Panc1 (cell line): ENCODE measurements at regions not wholly inside any gene's neighbourhood (a gene's known extent, or its start where the extent isn't known, plus 50 kb on each side); places are given as distances from the start of the nearest gene placed in this dataset.

Experiments used
- ATAC-seq: fragments of 200-7000 bp; cut with Tn5 transposase; 2 replicates; pipeline ENCODE4 v1.9.1; 2020; ENCODE audit warnings: mild to moderate bottlenecking, moderate library complexity
- BruUV-seq: library from RNA; stranded (reverse); fragments of 400-500 nt; replicated peaks from 2 replicates; lab custom pipeline; 2021; lab: Mats Ljungman, UMichigan
- CTCF ChIA-PET: fragments of 300-600 bp; sonication (Branson Sonifier 250); formaldehyde crosslinking; loops from one replicate; lab custom pipeline; 2022; ENCODE audit warnings: antibody characterized with exemption; lab: Charles Lee
- POLR2A ChIA-PET: fragments of 300-600 bp; sonication (Branson Sonifier 250); formaldehyde crosslinking; loops from one replicate; lab custom pipeline; 2022; ENCODE audit warnings: antibody characterized with exemption; lab: Charles Lee
- DNase-seq: peaks from one replicate; pipeline ENCODE4 v3.0.0-alpha.2; 2010; ENCODE audit warnings: low read depth, low spot score
- H3K27ac ChIP-seq: 2 replicates; pipeline ENCODE4 v1.5.1; 2011; ENCODE audit warnings: mild to moderate bottlenecking, low read length, inconsistent platforms
- H3K27me3 ChIP-seq: fragments of 200-500 bp; sonication (Bioruptor generic); 2 replicates; pipeline ENCODE4 v1.6.0; 2014; ENCODE audit warnings: low read length, inconsistent platforms; ENCODE audit not compliant: control insufficient read depth, insufficient read depth
- H3K36me3 ChIP-seq: fragments of 200-500 bp; sonication (Bioruptor generic); 2 replicates; pipeline ENCODE4 v1.5.1; 2014; ENCODE audit warnings: inconsistent platforms, mild to moderate bottlenecking, low read length, moderate library complexity; ENCODE audit not compliant: control insufficient read depth, insufficient read depth
- H3K4me1 ChIP-seq: 2 replicates; pipeline ENCODE4 v1.5.1; 2011; ENCODE audit warnings: inconsistent platforms, mild to moderate bottlenecking, low read length, moderate library complexity; ENCODE audit not compliant: control insufficient read depth, insufficient read depth
- H3K4me3 ChIP-seq, 2 experiments: 2 replicates each; pipeline ENCODE4 v1.5.1; 2011 to 2012; ENCODE audit warnings: low read depth in 2 of 2, low read length in 2 of 2, mild to moderate bottlenecking in 2 of 2, inconsistent platforms in 1 of 2, moderate library complexity in 1 of 2
- H3K9me3 ChIP-seq: fragments of 200-500 bp; sonication (Bioruptor generic); 2 replicates; pipeline ENCODE4 v1.5.1; 2014; ENCODE audit warnings: low read depth, mild to moderate bottlenecking, inconsistent platforms, low read length, moderate library complexity; ENCODE audit not compliant: control insufficient read depth, insufficient read depth
- POLR2AphosphoS5 ChIP-seq: IDR thresholded peaks from 2 replicates; pipeline ENCODE4 v1.6.1; 2012; ENCODE audit warnings: mild to moderate bottlenecking, low read depth, low read length, moderate library complexity
- SIN3A ChIP-seq: IDR thresholded peaks from 2 replicates; pipeline ENCODE4 v1.6.1; 2012; ENCODE audit warnings: low read depth, mild to moderate bottlenecking, low read length, moderate library complexity, borderline replicate concordance; ENCODE audit not compliant: insufficient read depth
- TCF7L2 ChIP-seq: IDR thresholded peaks from 2 replicates; pipeline ENCODE4 v1.6.1; 2011; ENCODE audit warnings: mild to moderate bottlenecking, low read depth, low read length, inconsistent platforms
- in situ Hi-C: cut with HindIII; loops from 2 replicates; pipeline ENCODE4 v1.10.0; 2016; ENCODE audit warnings: low sequenced_read_pairs, low pct_unique_long_range_greater_than_20kb
- intact Hi-C: fragments of 100-400 bp; cut with micrococcal nuclease; formaldehyde crosslinking; loops from one replicate; pipeline ENCODE4 v1.10.0; 2022; ENCODE audit not compliant: unreplicated experiment
- TF ChIP-seq, protein P1 (sequence below), 2 experiments: IDR thresholded peaks; 2 replicates each; pipeline ENCODE4 v1.6.1; 2011 to 2012; ENCODE audit warnings: low read depth in 2 of 2, control low read depth in 1 of 2, low read length in 1 of 2, mild to moderate bottlenecking in 1 of 2, moderate library complexity in 1 of 2; ENCODE audit not compliant: insufficient read depth in 1 of 2
- TF ChIP-seq, protein P2 (sequence below): fragments of 450-650 bp; IDR thresholded peaks from 2 replicates; pipeline ENCODE4 v1.5.1; 2017; ENCODE audit warnings: mild to moderate bottlenecking

DNA sequence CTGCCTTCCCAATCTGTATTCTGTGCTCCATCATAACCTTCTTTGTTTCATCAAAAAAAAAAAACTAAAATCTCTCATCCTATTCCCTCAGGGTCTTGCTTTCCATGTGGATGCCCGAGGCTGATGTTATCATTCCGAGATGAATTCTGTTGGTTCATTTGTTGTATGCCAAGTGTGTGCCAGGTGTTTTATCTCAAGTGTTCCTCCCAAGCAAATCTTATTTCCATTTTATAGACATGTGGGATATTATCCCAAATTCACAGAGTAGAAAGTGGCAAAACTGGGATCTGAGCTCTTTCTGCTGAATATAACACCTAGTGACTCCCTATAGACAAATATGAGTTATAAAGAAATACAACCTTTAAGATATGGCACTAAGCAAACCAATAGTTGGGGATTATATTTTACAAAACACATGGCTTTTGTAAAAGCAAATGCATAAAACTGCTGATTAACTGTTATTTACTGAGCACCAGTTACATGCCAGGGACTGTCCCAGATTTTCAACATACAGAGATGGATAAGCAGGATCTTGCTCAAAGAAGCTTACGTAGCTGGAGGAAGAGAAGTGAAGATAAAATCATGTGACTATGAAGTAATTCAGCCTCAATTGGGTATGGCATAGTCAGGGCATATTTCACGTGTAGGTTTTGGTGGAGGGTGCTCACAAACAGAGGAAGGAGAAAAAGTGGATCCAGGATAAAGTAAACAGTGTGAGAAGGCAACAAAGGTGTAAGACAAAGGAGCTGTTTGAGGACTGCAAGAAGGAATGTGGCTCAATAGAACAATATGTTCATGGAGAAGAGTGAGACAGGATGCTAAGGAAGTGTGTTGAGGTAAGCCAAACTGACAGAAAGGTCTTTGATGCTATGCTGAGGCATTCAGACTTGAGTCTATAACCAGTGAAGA, 143.3 kb upstream of the ADAMTSL1 start:
- Histone ChIP-seq H3K36me3 (no peaks in the 10 kb centered on the region), H3K4me3 (no peak overlapping the region), H3K27me3 (no peaks in the 10 kb centered on the region), H3K27ac (no peak overlapping the region), H3K4me1 (no peaks in the 10 kb centered on the region), H3K9me3 (no peaks in the 10 kb centered on the region)
- BruUV-seq: no TSS peak
- ATAC-seq (no peak), DNase-seq (no peak)
- in situ Hi-C loops: no loop called here
- ChIA-PET POLR2A (no interaction called here), CTCF (no interaction called here)
- TF ChIP-seq, protein P1, sequence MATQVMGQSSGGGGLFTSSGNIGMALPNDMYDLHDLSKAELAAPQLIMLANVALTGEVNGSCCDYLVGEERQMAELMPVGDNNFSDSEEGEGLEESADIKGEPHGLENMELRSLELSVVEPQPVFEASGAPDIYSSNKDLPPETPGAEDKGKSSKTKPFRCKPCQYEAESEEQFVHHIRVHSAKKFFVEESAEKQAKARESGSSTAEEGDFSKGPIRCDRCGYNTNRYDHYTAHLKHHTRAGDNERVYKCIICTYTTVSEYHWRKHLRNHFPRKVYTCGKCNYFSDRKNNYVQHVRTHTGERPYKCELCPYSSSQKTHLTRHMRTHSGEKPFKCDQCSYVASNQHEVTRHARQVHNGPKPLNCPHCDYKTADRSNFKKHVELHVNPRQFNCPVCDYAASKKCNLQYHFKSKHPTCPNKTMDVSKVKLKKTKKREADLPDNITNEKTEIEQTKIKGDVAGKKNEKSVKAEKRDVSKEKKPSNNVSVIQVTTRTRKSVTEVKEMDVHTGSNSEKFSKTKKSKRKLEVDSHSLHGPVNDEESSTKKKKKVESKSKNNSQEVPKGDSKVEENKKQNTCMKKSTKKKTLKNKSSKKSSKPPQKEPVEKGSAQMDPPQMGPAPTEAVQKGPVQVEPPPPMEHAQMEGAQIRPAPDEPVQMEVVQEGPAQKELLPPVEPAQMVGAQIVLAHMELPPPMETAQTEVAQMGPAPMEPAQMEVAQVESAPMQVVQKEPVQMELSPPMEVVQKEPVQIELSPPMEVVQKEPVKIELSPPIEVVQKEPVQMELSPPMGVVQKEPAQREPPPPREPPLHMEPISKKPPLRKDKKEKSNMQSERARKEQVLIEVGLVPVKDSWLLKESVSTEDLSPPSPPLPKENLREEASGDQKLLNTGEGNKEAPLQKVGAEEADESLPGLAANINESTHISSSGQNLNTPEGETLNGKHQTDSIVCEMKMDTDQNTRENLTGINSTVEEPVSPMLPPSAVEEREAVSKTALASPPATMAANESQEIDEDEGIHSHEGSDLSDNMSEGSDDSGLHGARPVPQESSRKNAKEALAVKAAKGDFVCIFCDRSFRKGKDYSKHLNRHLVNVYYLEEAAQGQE (IDR thresholded peaks at IDR 0.05; ENCODE audit: insufficient read depth in 1 of 2, low read depth in 2 of 2, low read length in 1 of 2): no peak
- TF ChIP-seq POLR2AphosphoS5 (no peak), TCF7L2 (no peak), SIN3A (no peak)
- TF ChIP-seq, protein P2, sequence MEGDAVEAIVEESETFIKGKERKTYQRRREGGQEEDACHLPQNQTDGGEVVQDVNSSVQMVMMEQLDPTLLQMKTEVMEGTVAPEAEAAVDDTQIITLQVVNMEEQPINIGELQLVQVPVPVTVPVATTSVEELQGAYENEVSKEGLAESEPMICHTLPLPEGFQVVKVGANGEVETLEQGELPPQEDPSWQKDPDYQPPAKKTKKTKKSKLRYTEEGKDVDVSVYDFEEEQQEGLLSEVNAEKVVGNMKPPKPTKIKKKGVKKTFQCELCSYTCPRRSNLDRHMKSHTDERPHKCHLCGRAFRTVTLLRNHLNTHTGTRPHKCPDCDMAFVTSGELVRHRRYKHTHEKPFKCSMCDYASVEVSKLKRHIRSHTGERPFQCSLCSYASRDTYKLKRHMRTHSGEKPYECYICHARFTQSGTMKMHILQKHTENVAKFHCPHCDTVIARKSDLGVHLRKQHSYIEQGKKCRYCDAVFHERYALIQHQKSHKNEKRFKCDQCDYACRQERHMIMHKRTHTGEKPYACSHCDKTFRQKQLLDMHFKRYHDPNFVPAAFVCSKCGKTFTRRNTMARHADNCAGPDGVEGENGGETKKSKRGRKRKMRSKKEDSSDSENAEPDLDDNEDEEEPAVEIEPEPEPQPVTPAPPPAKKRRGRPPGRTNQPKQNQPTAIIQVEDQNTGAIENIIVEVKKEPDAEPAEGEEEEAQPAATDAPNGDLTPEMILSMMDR: no peak
- intact Hi-C loops: no loop called here

DNA sequence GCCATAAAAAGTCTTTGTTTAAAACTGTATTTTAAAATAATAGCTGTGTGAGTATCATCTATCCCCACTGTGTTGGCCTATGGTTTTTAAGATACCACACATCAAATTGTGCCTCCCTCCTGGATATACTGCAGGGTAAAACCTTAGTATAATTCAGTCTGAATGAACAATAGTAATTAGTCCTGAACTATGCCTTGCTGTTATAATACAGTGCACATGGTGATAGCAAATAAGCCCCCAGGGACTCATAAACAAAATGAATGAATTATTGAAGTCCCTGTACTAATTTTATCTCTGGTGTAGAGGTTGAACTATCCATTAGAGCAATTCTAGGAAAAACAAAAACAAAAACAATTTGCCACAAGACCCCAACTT, 142.7 kb upstream of the ADAMTSL1 start:
- BruUV-seq: no TSS peak
- no peaks in the 10 kb centered on the region for H3K27me3 ChIP-seq
- no peak for ATAC-seq
- TF ChIP-seq, protein P2: no peak
- TF ChIP-seq, protein P1 (IDR thresholded peaks at IDR 0.05; ENCODE audit: insufficient read depth in 1 of 2, low read depth in 2 of 2, low read length in 1 of 2): no peak
- no peak for TF ChIP-seq TCF7L2
- no peak for TF ChIP-seq POLR2AphosphoS5
- no peak for TF ChIP-seq SIN3A
- H3K27ac ChIP-seq: no peak overlapping the region
- H3K4me3 ChIP-seq: no peak overlapping the region
- ChIA-PET CTCF (no interaction called here), POLR2A (no interaction called here)
- H3K9me3 ChIP-seq: no peaks in the 10 kb centered on the region
- intact Hi-C loops (no loop called here), in situ Hi-C loops (no loop called here)
- H3K4me1 ChIP-seq: no peaks in the 10 kb centered on the region
- H3K36me3 ChIP-seq: no peaks in the 10 kb centered on the region
- DNase-seq: no peak
